NCI-H146 treated with DMSO at 0.1 percent for 48 hours (cell line): ENCODE measurements at regions not wholly inside any gene's neighbourhood (a gene's known extent, or its start where the extent isn't known, plus 50 kb on each side); places are given as distances from the start of the nearest gene placed in this dataset.

Experiments used
- DNase-seq: peaks from one replicate; lab custom pipeline; 2025; ENCODE audit not compliant: unreplicated experiment; lab: John Stamatoyannopoulos, UW

DNA sequence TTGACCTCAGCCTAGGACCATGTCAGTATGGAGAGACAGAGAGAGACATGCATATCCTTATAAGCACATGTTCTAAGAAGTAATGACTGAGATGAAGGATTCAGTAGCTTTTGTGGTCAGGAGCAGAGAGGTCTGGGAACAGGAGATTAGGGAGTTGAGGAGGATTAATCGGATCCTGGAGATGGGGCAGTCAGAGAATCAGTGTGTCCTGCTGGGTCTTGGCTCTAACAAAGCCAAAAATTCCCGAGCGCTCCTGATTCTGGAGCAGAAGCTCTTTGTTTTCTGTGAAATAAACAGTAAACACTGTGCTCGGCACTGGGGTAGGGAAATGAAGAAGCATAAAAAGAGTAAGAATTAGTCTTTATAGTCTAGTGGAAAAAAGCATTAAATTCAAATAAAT lies 520.0 kb upstream of the CLINT1 start:
- no peak for DNase-seq

DNA sequence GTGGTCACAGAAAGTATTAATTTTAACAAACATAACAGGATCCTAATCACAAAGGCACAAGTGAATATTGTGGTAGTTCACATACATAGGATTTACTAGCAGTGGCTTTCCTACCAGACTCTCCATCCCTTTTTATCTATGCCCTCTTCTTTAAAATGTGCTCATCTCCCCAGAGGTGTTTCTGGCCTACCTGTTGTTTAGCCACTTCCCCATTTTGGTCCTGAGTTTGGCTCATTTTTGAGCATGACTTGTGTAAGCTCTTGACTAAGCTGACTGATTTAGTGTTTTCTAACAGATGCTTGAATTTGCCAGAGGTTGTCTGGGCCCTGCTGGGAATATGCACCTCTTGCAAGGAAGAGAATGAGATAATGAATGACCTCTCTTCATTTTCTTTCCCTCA lies 517.7 kb upstream of the CLINT1 start:
- DNase-seq, result no peak

DNA sequence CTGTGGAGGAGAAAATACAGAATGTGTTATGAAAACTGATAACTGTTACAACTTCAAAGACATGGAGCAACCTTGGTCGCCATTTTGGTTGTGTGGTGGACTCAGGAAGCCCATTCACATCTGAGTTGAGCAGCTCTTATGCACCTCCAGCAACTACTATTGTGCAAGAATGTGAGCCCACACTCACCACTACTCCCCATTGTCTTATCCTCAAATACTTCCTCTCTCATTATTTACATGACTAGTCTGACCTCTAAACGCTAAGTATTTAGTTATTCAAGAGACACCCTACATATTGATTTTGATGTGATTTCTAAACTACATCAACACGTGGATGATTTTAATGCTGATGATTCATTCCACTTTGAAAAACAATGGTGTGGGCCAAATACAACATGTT lies 516.6 kb upstream of the CLINT1 start:
- DNase-seq, result no peak

DNA sequence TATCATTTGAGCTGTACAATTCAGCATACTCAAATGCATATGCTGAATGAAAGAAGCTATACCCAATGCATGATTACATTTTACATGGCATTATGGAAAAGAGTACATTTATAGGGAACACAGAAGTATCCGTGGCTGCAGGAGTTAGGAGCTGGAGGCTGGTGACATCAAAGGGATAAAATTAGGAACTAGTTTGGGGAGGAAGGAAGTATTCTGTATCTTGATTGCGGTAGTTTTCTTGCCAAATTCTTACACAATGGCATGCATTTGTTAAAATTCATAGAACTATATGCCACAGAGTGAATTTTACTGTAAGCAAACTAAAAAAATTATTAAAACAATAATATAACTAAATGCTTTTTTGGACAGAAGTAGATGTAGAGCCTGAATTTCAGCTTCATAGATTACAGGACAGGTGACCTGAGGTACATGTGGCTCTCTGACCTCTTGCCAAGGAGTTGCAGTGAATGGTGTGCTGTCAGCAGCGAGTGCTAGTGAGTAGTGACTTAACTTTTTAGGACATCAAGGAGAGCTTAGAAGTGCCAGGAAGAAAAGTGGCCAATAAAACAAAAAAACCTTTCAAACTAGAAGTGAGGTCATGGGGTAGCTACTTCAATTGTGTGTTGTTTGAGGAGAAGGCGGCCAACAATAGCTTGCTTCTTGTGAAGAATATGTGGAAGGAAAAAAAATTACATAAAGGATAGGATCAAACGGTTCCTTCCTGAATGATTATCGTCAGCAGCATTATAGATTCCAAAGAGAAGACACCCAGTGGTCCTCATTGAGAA lies 514.9 kb upstream of the CLINT1 start:
- no peak for DNase-seq

DNA sequence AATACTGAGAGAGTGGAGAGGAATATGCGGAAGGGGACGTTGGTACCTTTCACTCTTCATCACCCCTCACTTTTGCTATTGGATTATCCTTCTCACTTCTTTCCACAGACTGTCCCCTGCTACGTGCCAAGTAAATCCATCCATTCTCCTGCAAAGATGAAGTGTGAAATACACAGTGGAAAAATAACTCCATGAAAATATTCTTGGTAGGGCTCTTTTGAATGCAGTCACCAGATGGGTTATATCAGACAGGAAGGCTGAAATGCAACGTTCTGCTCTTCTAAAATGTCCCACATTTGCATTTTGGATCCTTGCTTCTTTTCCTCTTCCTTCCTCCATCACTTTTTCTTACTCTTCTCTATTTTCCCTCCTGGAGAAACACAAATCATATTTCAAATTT lies 510.3 kb upstream of the CLINT1 start:
- no peak for DNase-seq

DNA sequence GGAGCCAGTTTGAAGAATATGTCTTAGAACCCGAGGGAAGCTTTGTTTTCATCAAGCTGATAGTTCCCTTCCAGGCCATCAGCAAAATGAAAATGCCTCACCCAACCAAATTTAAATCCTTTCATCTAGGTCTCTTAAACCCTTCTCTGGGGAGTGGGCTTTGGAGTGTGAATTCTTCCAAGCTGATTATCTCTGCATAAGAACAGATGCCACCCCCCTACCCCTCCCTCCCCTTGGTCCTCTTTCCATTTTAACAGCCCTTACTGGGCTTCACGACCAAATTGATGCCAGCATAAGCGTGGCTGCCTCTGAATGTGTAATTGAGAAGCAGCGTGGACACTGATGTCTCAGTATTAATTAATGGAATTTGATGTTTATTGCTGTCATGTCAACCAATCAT lies 509.7 kb upstream of the CLINT1 start:
- DNase-seq, result no peak

DNA sequence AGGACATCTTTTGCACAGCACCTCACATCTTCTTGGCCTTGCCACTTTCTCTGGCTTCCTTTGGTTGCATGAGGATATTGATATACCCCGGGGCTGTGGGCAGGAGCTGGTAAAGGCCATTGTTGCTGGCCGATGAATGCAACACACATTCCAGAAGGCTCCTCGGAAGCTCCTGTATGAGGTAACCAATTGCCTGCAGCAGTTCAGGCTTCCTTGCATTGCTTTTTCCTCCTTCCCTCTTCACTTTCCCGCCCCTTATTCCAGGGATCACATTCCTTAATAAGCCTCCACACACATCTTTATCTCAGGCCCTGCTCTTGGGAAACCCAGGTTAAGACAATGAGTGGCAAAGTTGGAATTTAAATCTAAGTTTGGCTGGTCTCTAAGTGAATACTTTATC lies 505.4 kb upstream of the CLINT1 start:
- DNase-seq, result no peak

DNA sequence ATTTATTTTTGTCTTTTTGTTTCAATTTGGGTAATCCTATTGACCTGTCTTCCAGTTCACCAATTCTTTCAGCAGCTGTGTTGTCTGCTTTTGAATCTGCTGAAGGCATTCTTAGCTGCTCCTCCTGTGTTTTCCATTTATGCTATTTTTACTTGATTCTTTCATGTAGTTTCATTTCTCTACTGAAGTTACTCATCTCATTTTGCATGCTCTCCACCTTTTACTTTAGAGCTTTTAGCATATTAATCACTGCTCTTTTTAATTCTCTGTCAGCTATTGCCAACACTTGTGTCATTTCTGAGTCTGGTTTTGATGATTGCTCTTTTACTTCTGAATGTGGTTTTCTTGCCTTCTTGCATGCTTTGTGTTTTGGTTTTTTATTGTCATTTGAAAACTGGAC lies 496.0 kb upstream of the CLINT1 start:
- no peak for DNase-seq

DNA sequence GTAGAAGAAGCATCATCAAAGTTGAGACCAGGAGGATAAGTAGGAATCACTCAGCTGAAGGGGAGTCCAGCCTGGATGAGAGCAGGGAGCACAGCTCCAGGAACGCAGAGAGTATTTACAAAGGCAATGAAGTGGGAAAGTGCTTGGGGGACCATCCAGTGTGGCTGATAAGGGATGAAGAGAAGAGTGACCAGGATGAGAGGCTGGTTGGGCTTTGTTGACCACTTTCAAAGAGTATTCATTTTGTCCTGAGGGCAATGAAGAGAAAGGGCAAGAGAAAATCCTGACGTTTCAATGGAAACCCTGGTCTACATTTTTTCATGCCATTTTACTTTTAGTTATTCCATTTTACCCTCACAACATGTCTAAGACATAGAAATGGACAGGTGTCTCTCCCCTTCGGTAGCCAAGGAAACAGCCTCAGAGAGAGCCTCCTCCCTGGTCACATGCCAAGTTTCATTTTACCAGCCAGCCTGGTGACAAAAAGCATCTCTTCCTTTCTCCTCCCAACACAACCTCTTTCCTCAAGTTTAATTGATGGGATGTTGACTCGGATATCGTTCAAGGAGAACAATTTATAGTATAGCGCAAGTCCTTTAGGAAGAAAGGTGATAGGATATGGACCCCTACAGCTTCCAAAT lies 492.7 kb upstream of the CLINT1 start:
- DNase-seq, result no peak

DNA sequence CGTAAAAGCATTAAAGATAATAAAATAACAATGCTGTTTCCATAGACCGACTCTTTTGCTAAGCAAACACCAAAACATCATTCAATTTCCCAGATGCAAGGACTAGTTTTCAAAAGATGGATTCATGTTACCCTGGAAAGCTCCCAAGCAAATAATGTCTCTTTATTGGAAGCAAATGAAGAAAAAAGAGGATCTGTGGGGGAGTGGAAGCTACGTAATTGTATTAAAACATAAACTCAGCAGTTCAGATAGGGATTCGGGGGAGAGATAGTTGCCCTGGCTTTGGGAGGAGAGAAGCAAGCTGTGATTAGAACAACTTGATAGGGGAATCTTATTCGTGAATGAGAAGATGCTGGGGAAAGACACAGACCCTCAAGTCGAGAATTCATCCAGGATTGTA lies 491.0 kb upstream of the CLINT1 start:
- no peak for DNase-seq

DNA sequence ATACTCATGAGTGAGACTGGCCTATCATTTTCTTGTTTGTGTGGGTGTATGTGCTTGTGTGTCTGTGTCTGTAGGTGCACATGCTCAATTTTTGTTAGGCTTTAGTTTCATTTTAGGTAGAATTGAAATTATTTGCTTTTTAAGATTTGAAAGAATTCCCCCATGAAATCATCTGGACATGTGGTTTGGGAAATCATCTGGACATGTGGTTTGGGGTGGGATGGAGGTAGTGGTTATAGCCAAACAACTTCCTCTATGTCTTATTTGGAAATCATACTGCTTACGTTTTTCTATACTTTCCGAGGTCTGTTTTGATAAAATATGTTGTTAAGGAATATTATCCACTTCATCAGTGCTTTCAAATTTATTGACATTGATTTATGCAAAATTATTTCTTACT lies 485.4 kb upstream of the CLINT1 start:
- DNase-seq, result no peak

DNA sequence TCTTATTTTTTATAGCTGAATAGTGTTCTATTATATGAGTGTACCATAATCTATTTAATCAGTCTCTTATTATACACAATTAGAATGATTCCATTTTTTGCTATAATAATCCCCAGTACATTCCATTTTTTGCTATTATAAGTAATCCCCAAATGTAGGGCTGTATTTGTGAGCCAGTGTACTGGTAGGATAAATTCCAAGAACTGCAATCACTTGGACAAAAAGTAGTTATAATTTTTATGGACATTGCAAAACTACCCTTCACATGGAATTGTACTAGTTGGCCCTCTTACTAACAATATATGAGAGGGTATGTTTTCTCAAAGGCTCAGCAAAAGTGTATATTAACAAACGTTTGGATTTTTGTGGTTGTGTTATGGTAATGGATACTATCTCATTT lies 481.7 kb upstream of the CLINT1 start:
- DNase-seq, result no peak

DNA sequence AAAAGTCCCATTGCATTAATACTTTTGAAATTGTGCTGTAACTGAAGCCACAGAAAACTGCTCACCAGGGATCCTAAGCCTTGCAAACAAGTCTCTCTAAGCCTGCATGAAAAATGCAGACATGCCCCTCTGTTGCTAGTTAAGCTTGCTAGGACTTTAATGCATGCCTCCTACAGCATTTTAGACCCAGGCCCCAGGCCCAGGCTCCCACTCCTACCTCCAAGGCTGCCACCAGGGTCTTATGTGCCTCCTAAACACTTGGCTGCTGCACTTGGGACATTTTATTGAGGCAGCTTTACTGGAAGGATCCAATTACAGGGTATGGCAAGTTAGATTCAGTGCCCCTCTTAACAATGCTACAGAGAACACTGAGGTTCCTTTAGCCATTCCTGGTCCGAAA lies 467.3 kb upstream of the CLINT1 start:
- no peak for DNase-seq

DNA sequence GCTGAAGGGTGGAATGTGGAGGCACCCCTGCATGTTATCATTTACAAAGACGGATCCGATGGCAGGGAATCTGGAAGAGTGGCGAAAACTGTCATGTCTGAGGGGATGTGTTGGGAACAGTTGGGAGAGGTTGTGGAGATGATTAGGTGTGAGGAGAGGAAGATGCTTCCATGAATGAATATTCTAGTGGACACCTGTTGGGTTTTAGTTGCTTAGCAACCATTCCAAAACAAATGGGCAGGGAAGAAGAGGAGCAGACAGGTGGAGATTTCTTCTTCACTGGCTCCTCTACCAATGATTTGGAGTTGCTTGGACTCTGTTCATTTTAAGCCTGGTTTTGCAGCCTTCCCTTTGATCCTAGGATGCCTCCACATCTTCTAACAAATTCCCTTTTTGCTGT lies 465.3 kb upstream of the CLINT1 start:
- peak; percentile 3 for DNase-seq

DNA sequence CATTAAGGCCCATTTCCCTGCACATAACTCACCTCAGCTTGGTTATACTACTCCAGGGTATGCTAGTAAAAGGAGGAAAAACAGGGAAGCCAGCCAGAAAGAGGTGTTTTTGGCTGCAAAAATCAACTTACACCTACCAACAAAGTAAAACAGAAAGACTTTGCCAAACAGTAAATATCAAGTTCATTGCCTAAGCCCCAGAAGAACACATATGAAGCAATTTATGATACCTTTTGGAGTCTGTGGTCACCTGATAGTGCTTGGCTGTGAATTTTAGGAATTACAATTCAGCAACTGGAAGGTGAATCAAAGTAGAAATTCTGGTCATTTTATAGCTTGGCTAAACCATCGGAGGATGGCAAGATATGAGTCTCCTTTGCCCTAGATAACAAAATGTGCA lies 463.7 kb upstream of the CLINT1 start:
- no peak for DNase-seq

DNA sequence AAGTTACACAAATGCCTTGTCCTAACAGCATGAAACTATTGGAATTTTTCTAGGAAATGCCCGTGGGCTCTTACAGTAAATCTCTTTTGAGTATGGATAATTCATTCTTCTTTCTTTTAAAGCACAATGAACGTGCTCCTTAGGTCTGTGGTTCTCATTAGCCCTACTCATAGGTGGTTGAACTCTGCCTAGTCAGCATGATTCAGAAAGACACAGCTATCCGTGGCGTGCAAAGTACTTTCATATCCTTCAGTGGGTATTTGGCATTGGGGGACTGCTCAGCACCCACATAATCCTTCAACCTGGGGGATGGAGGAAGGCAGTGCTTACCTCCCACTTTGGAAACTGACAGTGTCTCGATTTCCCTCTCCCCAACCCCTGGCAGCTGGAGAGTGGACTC lies 462.0 kb upstream of the CLINT1 start:
- DNase-seq, result no peak

DNA sequence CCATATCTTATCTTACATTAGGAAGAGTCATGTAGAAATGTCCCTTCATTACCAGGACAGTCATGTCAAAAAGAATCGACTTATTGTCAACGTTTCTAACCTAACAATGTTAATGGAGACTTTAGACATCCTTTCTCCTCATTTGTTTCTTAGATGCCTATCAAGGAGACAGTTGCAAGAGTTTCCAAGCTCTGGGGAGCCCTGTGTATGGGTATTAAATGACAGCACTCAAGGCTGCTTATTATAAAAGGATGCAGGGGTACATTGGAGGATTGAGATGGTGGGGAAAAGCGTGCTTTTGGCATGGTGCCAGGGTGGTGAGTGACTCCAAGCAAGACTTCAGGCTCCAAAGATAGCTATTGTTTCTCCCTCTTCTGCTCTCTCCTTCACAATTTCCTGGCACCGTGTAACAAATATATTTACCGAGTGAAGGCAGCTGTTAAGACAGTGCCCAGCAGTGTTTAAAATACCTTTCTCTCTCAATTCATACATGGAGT lies 461.3 kb upstream of the CLINT1 start:
- DNase-seq, result no peak

DNA sequence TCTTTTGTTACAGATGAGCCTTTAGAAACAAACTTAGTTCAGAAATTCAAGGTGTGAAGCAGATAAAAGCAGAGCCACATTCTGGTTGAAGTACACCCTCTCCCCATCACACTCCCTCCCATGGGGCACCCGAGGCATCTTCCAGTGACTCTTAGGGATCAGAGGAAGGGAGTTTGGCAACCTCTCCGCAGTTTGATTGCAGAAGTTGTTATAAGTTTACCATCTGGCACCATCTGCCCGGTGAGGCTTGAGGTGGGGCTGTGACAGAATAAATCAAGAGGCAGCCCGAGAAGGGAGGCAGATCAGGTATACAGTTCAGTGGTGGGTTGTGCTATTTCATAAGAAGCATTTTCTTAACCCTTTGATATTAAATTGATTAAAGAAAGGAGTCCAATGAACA lies 458.6 kb upstream of the CLINT1 start:
- DNase-seq, result no peak

DNA sequence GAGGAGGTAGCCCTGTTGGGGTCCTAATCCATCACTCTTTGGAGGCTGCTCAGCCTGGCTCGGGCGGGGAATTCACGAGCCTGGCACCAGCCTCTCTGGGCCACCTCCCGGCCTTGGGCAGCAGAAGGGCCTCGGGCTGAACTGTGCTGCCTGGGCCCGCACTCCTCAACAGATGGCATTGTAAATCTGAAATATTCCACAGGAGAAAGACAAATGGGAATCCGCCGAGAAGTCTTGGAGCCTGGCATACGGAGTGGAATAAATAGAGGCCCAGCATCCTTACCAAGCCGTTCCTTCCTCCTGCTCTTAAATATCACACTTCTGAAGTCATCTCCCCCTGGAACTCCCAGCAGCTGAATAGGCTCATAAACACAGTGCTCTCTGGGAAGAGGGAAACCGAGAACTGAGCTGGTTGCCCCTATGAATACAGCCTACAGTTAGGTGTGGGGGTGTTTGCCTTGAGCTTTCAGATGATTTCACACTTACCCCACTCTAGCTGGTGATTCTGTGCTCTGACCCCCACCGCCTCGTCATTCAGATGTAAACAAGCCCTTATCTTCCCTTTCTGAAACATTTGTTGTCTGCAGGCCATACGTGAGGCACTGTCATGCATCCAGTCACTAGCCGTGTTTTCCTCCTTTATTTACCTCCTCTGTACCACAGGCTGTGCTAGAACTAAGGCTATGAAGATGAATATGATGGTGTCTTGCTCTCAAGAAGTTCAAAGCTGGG lies 455.0 kb upstream of the CLINT1 start:
- DNase-seq, result no peak

DNA sequence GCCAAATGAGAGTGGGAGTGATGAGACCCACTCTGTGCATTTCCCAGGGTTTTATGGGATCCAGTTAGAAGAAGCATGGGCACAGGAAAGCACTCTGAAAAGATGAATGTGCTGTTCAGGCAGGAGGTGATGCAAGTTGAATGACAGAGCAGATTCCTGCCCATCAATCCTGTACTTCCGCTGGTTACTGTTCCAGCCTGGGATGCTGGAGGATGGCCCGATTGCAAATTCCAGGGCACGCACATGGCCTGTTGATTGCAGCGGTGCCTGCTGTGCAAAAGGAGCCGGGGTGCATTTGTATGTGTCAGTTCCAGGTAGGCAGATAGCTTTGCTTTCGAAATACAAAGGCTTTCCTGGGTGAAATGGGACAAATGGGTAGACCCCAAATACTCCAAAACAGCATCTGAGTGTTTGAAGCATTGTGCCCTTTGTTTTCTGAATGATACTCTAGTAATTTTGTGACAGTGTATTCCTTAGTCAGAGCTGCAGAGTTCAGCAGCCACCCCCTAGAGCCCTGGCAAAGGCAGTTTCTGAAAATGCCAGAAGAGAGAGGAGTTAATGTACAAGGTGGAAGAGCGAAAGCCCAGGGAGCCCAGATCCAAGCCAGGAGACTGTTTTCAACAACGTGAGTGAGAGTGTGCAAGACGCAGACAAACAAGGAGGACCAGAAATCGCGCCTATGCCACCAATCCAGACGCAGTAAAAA lies 454.2 kb upstream of the CLINT1 start:
- no peak for DNase-seq

DNA sequence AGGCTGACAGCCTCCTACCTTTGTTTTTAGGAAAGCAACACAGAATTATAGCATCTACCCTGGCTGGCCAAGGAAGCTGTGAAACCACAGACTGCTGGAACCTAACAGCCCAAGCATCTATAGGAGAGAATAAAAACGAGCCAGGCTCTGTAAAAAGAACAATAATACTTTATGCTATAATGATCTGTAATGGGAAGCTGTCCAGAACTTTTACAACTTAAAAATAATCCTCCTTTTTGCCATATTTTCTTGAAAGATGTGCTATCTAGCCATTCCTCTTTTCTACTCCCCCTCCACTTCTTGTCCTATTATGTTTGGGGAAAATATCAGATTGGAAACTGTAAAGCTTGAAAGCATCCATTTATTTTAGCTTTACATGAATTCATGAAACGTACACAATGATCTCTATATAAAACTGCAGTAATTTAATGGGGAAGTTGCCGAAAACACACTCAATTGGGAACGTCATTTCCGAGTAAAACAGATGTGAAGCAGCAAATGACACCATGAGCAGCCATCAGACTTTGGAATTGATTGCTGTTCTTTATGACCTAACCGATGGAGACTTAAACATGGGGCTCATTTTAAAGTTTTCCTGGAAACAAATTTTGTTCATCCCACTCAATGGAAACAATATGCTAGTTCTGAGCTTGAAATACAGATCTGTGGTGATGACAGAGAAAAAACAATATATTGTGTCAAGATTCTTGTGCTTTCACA lies 450.3 kb upstream of the CLINT1 start:
- DNase-seq, result no peak
